PC-3 (cell line): ENCODE measurements at regions not wholly inside any gene's neighbourhood (a gene's known extent, or its start where the extent isn't known, plus 50 kb on each side); places are given as distances from the start of the nearest gene placed in this dataset.

Experiments used
- CTCF ChIP-seq: fragments of 300-600 bp; sonication (generic); conservative IDR thresholded peaks from 2 replicates; pipeline ENCODE4 v1.5.1; 2017; ENCODE audit warnings: antibody characterized with exemption, low read depth, mild to moderate bottlenecking, low read length
- EZH2 ChIP-seq: fragments of 300-600 bp; sonication (generic); IDR thresholded peaks from one replicate; pipeline ENCODE4 v1.6.1; 2017; ENCODE audit warnings: antibody characterized with exemption, mild to moderate bottlenecking, low read length; ENCODE audit not compliant: unreplicated experiment
- EZH2phosphoT487 ChIP-seq: fragments of 300-600 bp; sonication (generic); IDR thresholded peaks from 2 replicates; pipeline ENCODE4 v1.6.1; 2018; ENCODE audit warnings: mild to moderate bottlenecking, antibody characterized with exemption, low read length, borderline replicate concordance

GRCh38 chr3:67979342-67979741 is 324.9 kb upstream of the SUCLG2 start:
- TF ChIP-seq EZH2phosphoT487 = no peak
- TF ChIP-seq CTCF = no peak
- no peak for TF ChIP-seq EZH2
